OCI-LY3 (cell line): ENCODE measurements at regions not wholly inside any gene's neighbourhood (a gene's known extent, or its start where the extent isn't known, plus 50 kb on each side); places are given as distances from the start of the nearest gene placed in this dataset.
"Not testable (repeated sequence)": the region's sequence is repeated elsewhere in the genome, so short reads cannot be mapped to it uniquely, and the experiment has no call there.

ENCODE experiments used
- H2AFZ ChIP-seq: fragments of 200-600, 300-600 bp; shearing (Covaris generic); 2 replicates; pipeline ENCODE4 v1.6.0; 2014; ENCODE audit warnings: antibody characterized with exemption, low read depth, low read length
- H3K27ac ChIP-seq: fragments of 200-600, 300-600 bp; sonication (generic); 2 replicates; pipeline ENCODE4 v1.5.1; 2014; ENCODE audit warnings: mild to moderate bottlenecking, low read length, moderate library complexity, mixed read lengths
- H3K27me3 ChIP-seq: fragments of 200-600, 300-600 bp; sonication (generic); 2 replicates; pipeline ENCODE4 v1.6.1; 2014; ENCODE audit warnings: low read depth, low read length, mixed read lengths
- H3K36me3 ChIP-seq: fragments of 200-600, 300-600 bp; sonication (generic); replicated peaks from 2 replicates; pipeline ENCODE3; 2014; ENCODE audit warnings: low read depth, low read length, mixed read lengths
- H3K4me1 ChIP-seq: fragments of 300-600, 200-600 bp; sonication (generic); 2 replicates; pipeline ENCODE4 v1.6.1; 2014; ENCODE audit warnings: low read length, mixed read lengths
- H3K4me2 ChIP-seq: fragments of 200-600, 300-600 bp; sonication (generic); 2 replicates; pipeline ENCODE4 v1.6.1; 2014; ENCODE audit warnings: low read length, mixed read lengths
- H3K4me3 ChIP-seq: fragments of 300-600, 200-600 bp; sonication (generic); 2 replicates; pipeline ENCODE4 v1.5.1; 2014; ENCODE audit warnings: antibody characterized with exemption, mild to moderate bottlenecking, low read length, moderate library complexity
- H3K79me2 ChIP-seq: fragments of 300-600, 200-600 bp; shearing (Covaris generic); 2 replicates; pipeline ENCODE4 v1.6.1; 2014; ENCODE audit warnings: mild to moderate bottlenecking, low read length, mixed read lengths
- H3K9ac ChIP-seq: fragments of 300-600, 200-600 bp; shearing (Covaris generic); 2 replicates; pipeline ENCODE4 v1.6.0; 2014; ENCODE audit warnings: mild to moderate bottlenecking, low read length, moderate library complexity
- H3K9me3 ChIP-seq: fragments of 200-600, 300-600 bp; shearing (Covaris generic); 2 replicates; pipeline ENCODE4 v1.6.1; 2014; ENCODE audit warnings: low read length, mixed read lengths; ENCODE audit not compliant: insufficient read depth
- H4K20me1 ChIP-seq: fragments of 200-600, 300-600 bp; sonication (generic); 2 replicates; pipeline ENCODE4 v1.6.1; 2016; ENCODE audit warnings: low read length, mixed read lengths; ENCODE audit not compliant: insufficient read depth
- CTCF ChIP-seq: fragments of 200-600, 300-600 bp; sonication (generic); IDR thresholded peaks from 2 replicates; pipeline ENCODE4 v1.5.1; 2014; ENCODE audit warnings: antibody characterized with exemption, low read length, low read depth
- EZH2phosphoT487 ChIP-seq: fragments of 200-600 bp; shearing (Covaris generic); IDR thresholded peaks from 2 replicates; pipeline ENCODE4 v1.6.1; 2018; ENCODE audit warnings: antibody characterized with exemption, mixed run types, low read depth

GRCh38 chr1:148264374-148265276, 112.5 kb upstream of the NBPF11 start:
- Histone ChIP-seq H3K9me3 (no peaks in the 10 kb centered on the region), H2AFZ (peak overlapping the region; percentile 77), H3K27ac (no peak overlapping the region), H3K4me1 (peaks cover 7% of the 10 kb centered on the region; the same call in 1 of the 2 replicates), H3K36me3 (no peaks in the 10 kb centered on the region), H3K9ac (peak overlapping the region; percentile 71; the same call in 1 of the 2 replicates), H3K4me2 (peak overlapping the region; percentile 94), H3K4me3 (peak overlapping the region; percentile 83), H3K27me3 (peaks cover 13% of the 10 kb centered on the region; the same call in 1 of the 2 replicates), H3K79me2 (no peaks in the 10 kb centered on the region), H4K20me1 (no peaks in the 10 kb centered on the region)
- no peak for TF ChIP-seq EZH2phosphoT487
- TF ChIP-seq CTCF, result no peak

- TF ChIP-seq CTCF, result no peak
- no peak for TF ChIP-seq EZH2phosphoT487
- Histone ChIP-seq H3K79me2 (no peaks in the 10 kb centered on the region), H3K9ac (peak overlapping the region; percentile 71), H3K4me1 (peaks cover 7% of the 10 kb centered on the region; the same call in 1 of the 2 replicates), H3K27me3 (peaks cover 13% of the 10 kb centered on the region; the same call in 1 of the 2 replicates), H2AFZ (peak overlapping the region; percentile 77), H3K36me3 (no peaks in the 10 kb centered on the region), H3K9me3 (no peaks in the 10 kb centered on the region), H4K20me1 (no peaks in the 10 kb centered on the region), H3K27ac (no peak overlapping the region), H3K4me3 (peak overlapping the region; percentile 83), H3K4me2 (peak overlapping the region; percentile 94)
Measured at GRCh38 chr1:148263906-148264255, 111.8 kb upstream of the NBPF11 start.

- Histone ChIP-seq H3K27ac (peak overlapping the region; percentile 37; the same call in 1 of the 2 replicates), H3K4me2 (peak overlapping the region; percentile 94), H3K9ac (peak overlapping the region; percentile 71)
Measured at GRCh38 chr1:148263128-148263905, 111.2 kb upstream of the NBPF11 start.

GRCh38 chr1:148261684-148262083, 109.6 kb upstream of the NBPF11 start:
- H3K79me2 ChIP-seq, H4K20me1 ChIP-seq, H3K36me3 ChIP-seq, H2AFZ ChIP-seq, H3K9me3 ChIP-seq, H3K4me3 ChIP-seq, H3K4me2 ChIP-seq, H3K4me1 ChIP-seq, H3K27ac ChIP-seq, H3K9ac ChIP-seq: not testable (repeated sequence)
- peaks cover 13% of the 10 kb centered on the region; the same call in 1 of the 2 replicates for H3K27me3 ChIP-seq

More at GRCh38 chr1:148263128-148263905, 111.2 kb upstream of the NBPF11 start:
- Histone ChIP-seq H3K27me3 (peaks cover 13% of the 10 kb centered on the region; the same call in 1 of the 2 replicates), H3K79me2 (no peaks in the 10 kb centered on the region), H3K4me1 (peaks cover 7% of the 10 kb centered on the region; the same call in 1 of the 2 replicates), H4K20me1 (no peaks in the 10 kb centered on the region), H3K36me3 (no peaks in the 10 kb centered on the region), H2AFZ (peak overlapping the region; percentile 77), H3K9me3 (no peaks in the 10 kb centered on the region), H3K4me3 (peak overlapping the region; percentile 83)
- TF ChIP-seq EZH2phosphoT487, result no peak
- no peak for TF ChIP-seq CTCF

GRCh38 chr1:148257886-148258285, 105.8 kb upstream of the NBPF11 start:
- H3K36me3 ChIP-seq, H3K27me3 ChIP-seq, H3K4me2 ChIP-seq, H2AFZ ChIP-seq, H3K4me1 ChIP-seq, H3K79me2 ChIP-seq, H3K9me3 ChIP-seq, H3K27ac ChIP-seq, H3K9ac ChIP-seq, H3K4me3 ChIP-seq, H4K20me1 ChIP-seq: not testable (repeated sequence)
